ENCODE measurements at regions not wholly inside any gene's neighbourhood (a gene's known extent, or its start where the extent isn't known, plus 50 kb on each side); places are given as distances from the start of the nearest gene placed in this dataset.

- no peak for TF ChIP-seq CTCF (IDR thresholded peaks at IDR 0.05)
- no peak for TF ChIP-seq POLR2AphosphoS5 (IDR thresholded peaks at IDR 0.05)
Measured at GRCh38 chr6:74000666-74001490, 304.9 kb downstream of the CD109 start.

Data from upper lobe of left lung (tissue), 4 donors.